ENCODE measurements at regions not wholly inside any gene's neighbourhood (a gene's known extent, or its start where the extent isn't known, plus 50 kb on each side); places are given as distances from the start of the nearest gene placed in this dataset.

DNA sequence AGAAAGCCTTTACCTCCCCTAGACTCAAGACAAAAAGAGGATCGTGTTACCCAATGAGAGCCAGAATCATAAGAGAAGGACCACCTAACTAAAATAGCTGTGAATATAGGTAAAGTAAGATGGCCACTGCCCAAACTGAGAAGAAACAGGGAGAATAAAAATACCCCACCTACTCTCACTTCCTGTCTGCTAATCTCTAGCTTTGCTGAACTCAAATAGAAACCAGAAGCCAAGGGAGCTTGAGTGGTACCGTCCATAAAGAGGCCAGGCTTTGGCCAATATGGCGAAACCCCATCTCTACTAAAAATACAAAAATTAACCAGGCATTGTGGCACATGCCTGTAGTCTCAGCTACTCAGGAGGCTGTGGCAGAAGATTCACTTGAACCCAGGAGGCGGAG is 123.0 kb upstream of the FST start:
- Histone ChIP-seq H3K4me3 (no peak overlapping the region), H3K27me3 (no peaks in the 10 kb centered on the region), H3K9me3 (no peaks in the 10 kb centered on the region), H3K36me3 (no peaks in the 10 kb centered on the region), H3K27ac (no peak overlapping the region), H3K9ac (no peak overlapping the region), H4K20me1 (no peaks in the 10 kb centered on the region), H3K4me1 (no peaks in the 10 kb centered on the region), H3K4me2 (no peak overlapping the region)
- TF ChIP-seq Cebpa-rat (IDR thresholded peaks at IDR 0.05) = no peak

DNA sequence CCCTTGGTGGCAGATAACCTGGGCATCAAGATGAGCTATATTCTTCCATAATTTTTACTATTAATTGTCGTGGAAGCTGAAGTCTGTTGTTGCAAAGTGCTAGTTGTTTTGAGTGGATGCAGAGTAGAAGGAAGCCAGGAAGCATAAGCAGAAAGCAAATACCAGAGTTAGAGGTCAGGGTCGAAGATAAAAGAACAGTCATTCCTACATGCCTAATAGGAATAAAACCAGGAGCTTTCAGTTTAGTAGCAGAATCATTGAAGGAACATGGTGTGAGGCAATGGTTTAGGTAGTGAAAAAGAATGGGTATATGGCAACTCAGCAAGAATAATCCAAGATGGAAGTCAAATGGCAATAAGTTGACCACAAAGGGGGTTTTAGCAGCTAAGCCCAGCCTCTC is 121.6 kb upstream of the FST start:
- Histone ChIP-seq H3K4me3 (no peak overlapping the region), H3K27ac (no peak overlapping the region), H3K27me3 (no peaks in the 10 kb centered on the region), H3K9me3 (no peaks in the 10 kb centered on the region), H3K36me3 (no peaks in the 10 kb centered on the region), H3K4me1 (no peaks in the 10 kb centered on the region), H3K9ac (no peak overlapping the region), H4K20me1 (no peaks in the 10 kb centered on the region), H3K4me2 (no peak overlapping the region)
- TF ChIP-seq Cebpa-rat (IDR thresholded peaks at IDR 0.05) = no peak

DNA sequence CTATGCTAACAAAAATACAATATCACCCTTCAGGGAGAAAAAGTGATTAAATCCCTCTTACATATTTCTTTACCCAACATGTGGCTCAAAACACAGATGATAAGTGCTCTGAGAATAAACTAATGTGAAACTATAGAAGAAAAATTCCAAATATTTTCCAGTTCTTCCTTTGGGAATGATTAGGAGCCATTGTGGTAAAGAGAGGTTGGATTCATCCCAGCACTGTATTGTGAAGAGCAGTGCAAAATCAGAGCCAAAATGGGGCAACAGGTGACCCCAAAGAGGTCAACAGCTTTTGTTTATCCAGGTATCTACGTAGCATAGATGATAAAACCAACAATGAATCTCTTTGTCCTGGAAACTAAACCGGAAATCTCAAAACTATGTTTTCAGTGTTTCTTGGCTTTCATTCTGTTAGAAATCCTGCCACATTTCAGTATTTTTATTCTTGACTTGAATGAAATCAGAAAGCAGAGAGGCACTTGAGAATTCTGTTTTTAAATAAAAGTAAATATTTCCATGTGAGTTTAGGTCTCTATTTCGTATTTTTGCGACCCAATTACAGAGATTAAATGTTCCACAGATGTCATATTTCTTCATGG is 120.4 kb upstream of the FST start:
- H3K4me3 ChIP-seq = no peak overlapping the region

DNA sequence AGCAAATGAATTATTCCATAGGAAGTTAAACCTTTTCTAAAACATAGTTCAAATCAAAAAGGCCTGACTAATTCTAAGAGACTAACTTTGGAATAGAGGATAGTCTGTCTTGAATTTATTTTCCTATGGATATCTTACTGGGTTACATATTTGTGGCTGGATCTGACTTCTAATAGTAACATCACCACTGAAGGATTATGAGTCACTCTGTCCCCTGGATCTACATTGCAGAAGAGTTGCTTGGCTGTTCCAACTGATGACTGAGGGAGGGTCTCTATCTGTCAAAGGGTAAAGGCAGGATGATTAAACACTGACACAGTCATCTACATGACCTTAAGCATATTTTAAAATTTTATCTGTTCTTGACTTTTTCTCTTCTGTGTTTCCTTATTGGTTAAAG is 119.6 kb upstream of the FST start:
- no peaks in the 10 kb centered on the region for H3K4me1 ChIP-seq
- H3K9ac ChIP-seq = no peak overlapping the region
- H3K9me3 ChIP-seq = no peaks in the 10 kb centered on the region
- no peak for TF ChIP-seq Cebpa-rat (IDR thresholded peaks at IDR 0.05)
- no peaks in the 10 kb centered on the region for H3K36me3 ChIP-seq
- no peaks in the 10 kb centered on the region for H4K20me1 ChIP-seq
- no peak overlapping the region for H3K4me3 ChIP-seq
- H3K27ac ChIP-seq = no peak overlapping the region
- no peak overlapping the region for H3K4me2 ChIP-seq
- no peaks in the 10 kb centered on the region for H3K27me3 ChIP-seq

More for the DNA sequence above, 120.4 kb upstream of the FST start:
- Histone ChIP-seq H3K27ac (no peak overlapping the region), H3K9ac (no peak overlapping the region), H3K4me1 (no peaks in the 10 kb centered on the region), H3K9me3 (no peaks in the 10 kb centered on the region), H3K27me3 (no peaks in the 10 kb centered on the region), H4K20me1 (no peaks in the 10 kb centered on the region), H3K4me2 (no peak overlapping the region), H3K36me3 (no peaks in the 10 kb centered on the region)
- TF ChIP-seq Cebpa-rat (IDR thresholded peaks at IDR 0.05) = no peak

DNA sequence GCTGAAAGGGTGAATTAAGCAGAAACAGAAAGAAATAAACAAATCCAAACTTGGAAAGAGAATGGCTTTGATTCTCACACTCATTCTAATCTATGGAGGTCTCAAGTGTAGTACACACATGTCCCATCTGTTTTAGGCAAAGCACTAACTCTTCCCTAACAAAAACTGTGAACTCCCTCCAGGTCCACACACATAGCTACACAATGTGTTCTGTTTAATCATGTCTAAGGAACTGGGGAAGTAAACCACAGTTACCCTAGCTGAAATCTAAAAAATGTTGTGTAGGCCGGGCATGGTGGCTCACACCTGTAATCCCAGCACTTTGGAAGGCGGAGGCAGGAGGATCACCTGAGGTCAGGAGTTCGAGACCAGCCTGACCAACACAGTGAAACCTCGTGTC is 118.7 kb upstream of the FST start:
- Histone ChIP-seq H4K20me1 (no peaks in the 10 kb centered on the region), H3K4me2 (no peak overlapping the region), H3K36me3 (no peaks in the 10 kb centered on the region), H3K9me3 (no peaks in the 10 kb centered on the region), H3K27me3 (no peaks in the 10 kb centered on the region), H3K4me3 (no peak overlapping the region), H3K4me1 (no peaks in the 10 kb centered on the region), H3K9ac (no peak overlapping the region), H3K27ac (no peak overlapping the region)
- TF ChIP-seq Cebpa-rat (IDR thresholded peaks at IDR 0.05) = no peak

DNA sequence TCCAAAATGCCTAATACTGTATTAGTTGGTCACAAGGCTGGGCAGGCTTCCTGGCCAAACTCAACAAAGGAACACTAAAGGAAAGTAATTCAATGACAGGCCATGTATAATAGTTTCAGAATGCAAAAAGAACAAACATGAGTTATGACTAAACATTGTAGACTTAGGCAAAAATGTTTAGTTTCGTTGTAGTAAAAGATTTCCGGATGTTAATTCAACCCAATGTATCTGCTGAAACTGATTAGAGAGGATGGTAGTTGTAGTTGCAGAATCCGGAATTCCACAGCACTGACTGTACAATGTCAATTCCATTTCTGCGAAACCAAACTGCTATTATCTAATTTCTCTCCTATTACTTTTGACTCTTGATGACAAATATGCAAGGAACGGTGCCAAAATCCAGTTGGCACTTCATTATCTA is 117.9 kb upstream of the FST start:
- H3K9me3 ChIP-seq = no peaks in the 10 kb centered on the region
- H3K4me3 ChIP-seq = no peak overlapping the region
- H3K4me1 ChIP-seq = no peaks in the 10 kb centered on the region
- H3K36me3 ChIP-seq = no peaks in the 10 kb centered on the region
- no peak overlapping the region for H3K4me2 ChIP-seq
- TF ChIP-seq Cebpa-rat (IDR thresholded peaks at IDR 0.05) = no peak
- H3K27ac ChIP-seq = no peak overlapping the region
- H4K20me1 ChIP-seq = no peaks in the 10 kb centered on the region
- H3K9ac ChIP-seq = no peak overlapping the region
- no peaks in the 10 kb centered on the region for H3K27me3 ChIP-seq

DNA sequence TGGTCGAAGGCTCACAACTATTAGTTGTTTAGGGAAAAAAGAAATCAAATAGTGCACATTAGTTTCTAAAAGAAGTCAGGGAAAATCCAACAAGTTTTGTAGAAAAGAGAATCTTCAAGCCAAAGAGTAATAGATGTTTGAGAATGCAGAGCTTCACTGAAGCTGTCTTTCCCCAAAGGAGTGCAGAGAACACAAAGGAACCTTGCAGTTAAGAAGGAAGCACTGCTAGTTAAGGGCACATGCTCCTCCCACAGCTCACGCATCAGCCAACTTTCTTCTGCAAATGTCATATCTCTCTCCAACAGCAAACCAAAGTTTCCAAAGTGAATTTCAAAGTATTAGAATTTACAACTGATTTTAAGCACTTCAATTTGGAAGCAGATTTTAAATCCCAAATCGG is 116.4 kb upstream of the FST start:
- no peaks in the 10 kb centered on the region for H3K27me3 ChIP-seq

DNA sequence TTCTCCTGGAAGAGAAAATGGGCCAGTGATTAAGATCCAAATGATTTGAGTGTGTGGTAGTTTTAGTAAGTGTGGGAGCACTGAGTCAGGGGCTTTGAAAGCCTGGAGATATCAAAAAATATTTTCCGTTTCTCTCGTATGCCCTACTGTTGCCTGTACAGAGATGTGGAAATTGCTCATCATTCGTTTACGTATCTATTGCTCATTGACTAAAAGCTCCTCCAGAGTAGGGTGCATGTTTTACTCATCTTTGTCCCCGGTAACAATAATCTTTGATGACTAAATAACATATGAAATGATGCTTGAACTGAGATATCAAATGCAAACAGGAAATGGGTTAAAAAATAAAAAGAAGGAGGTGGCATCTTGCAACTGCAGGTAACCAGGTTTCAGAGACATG is 114.2 kb upstream of the FST start:
- no peaks in the 10 kb centered on the region for H3K36me3 ChIP-seq
- no peak overlapping the region for H3K4me2 ChIP-seq
- no peaks in the 10 kb centered on the region for H3K9me3 ChIP-seq
- no peak overlapping the region for H3K27ac ChIP-seq
- no peaks in the 10 kb centered on the region for H3K4me1 ChIP-seq
- H4K20me1 ChIP-seq = no peaks in the 10 kb centered on the region
- H3K4me3 ChIP-seq = no peak overlapping the region
- no peak for TF ChIP-seq Cebpa-rat (IDR thresholded peaks at IDR 0.05)
- H3K27me3 ChIP-seq = no peaks in the 10 kb centered on the region
- no peak overlapping the region for H3K9ac ChIP-seq

More for the DNA sequence above, 116.4 kb upstream of the FST start:
- H3K27ac ChIP-seq = no peak overlapping the region
- TF ChIP-seq Cebpa-rat (IDR thresholded peaks at IDR 0.05) = no peak
- H3K4me2 ChIP-seq = no peak overlapping the region
- H3K9ac ChIP-seq = no peak overlapping the region
- H3K9me3 ChIP-seq = no peaks in the 10 kb centered on the region
- H3K4me1 ChIP-seq = no peaks in the 10 kb centered on the region
- no peaks in the 10 kb centered on the region for H4K20me1 ChIP-seq
- no peaks in the 10 kb centered on the region for H3K36me3 ChIP-seq
- no peak overlapping the region for H3K4me3 ChIP-seq

DNA sequence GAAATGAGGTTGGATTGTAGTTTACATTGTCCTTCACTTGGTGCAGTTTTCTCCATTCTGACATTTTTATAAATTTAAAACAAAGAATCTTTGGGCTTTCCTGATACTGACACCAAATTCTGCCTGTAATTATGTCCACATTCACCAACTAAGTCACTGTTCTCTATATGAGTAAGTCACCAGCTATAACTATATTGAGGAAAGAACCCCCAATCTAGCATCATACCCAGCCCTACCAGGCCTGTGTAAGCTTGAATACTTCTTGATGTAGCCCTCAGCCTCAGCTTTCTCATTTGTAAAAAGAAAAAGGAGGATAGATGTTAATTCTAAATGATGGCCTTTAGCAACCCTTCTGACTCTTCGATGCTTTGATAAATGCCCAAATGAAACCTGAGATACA is 112.7 kb upstream of the FST start:
- no peaks in the 10 kb centered on the region for H3K4me1 ChIP-seq
- H3K4me2 ChIP-seq = no peak overlapping the region
- no peaks in the 10 kb centered on the region for H3K36me3 ChIP-seq
- H4K20me1 ChIP-seq = no peaks in the 10 kb centered on the region
- H3K27ac ChIP-seq = no peak overlapping the region
- TF ChIP-seq Cebpa-rat (IDR thresholded peaks at IDR 0.05) = no peak
- no peaks in the 10 kb centered on the region for H3K27me3 ChIP-seq
- H3K9me3 ChIP-seq = no peaks in the 10 kb centered on the region
- no peak overlapping the region for H3K4me3 ChIP-seq
- H3K9ac ChIP-seq = no peak overlapping the region

DNA sequence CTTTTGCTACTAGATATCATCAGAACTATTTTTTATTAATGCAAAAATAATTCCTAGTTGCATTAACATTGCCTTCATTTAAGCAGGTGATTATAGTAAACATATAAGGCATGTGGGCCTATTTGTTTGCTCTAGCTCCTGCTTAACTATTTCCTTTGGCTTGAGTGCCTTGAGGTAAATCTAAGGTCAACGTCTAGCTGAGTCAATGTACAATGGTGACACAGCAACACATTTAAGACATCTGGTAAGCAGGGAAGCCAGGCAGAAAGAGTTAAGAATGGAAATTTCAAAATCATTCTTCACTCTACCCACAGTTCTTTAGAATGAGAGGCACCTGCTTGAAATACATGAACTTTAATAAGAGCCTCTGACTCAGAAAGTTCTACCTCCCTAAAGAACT is 111.9 kb upstream of the FST start:
- no peaks in the 10 kb centered on the region for H4K20me1 ChIP-seq
- H3K4me1 ChIP-seq = no peaks in the 10 kb centered on the region
- no peak for TF ChIP-seq Cebpa-rat (IDR thresholded peaks at IDR 0.05)
- no peaks in the 10 kb centered on the region for H3K36me3 ChIP-seq
- no peak overlapping the region for H3K27ac ChIP-seq
- no peak overlapping the region for H3K4me3 ChIP-seq
- H3K9me3 ChIP-seq = no peaks in the 10 kb centered on the region
- H3K4me2 ChIP-seq = no peak overlapping the region
- no peak overlapping the region for H3K9ac ChIP-seq
- H3K27me3 ChIP-seq = no peaks in the 10 kb centered on the region

DNA sequence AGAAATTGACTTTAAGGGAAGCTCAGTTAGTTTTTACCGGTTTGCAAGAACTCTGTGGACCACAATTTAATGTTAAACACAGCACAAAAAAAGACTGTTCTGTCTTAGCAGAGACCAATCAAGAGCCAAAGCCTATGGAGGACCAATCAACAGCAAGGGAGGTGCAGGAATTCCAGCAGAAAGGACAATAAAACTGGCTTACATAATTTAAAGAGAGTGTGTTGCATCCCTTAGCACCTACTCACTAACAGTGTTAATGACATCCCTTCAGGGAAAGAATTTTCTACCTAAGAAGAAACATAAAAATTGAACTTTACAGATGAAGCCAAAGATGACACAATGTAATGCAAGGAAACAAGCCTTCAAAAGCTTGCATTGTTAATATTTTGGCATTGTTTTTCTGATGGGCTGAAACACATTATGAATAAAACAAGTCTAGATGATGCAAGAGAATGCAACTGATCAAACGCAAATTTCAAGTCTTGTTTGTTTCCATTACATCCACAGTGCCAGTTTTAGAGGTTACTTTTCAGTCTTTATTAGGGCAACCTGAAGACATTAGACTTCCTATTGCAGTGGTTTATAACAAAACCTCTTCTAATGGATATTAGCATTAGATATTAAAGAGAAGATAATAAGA is 111.3 kb upstream of the FST start:
- no peaks in the 10 kb centered on the region for H3K4me1 ChIP-seq
- H4K20me1 ChIP-seq = no peaks in the 10 kb centered on the region
- no peaks in the 10 kb centered on the region for H3K27me3 ChIP-seq
- no peak overlapping the region for H3K9ac ChIP-seq
- no peaks in the 10 kb centered on the region for H3K36me3 ChIP-seq
- no peak overlapping the region for H3K4me2 ChIP-seq
- no peak for TF ChIP-seq Cebpa-rat (IDR thresholded peaks at IDR 0.05)
- no peaks in the 10 kb centered on the region for H3K9me3 ChIP-seq
- H3K4me3 ChIP-seq = no peak overlapping the region
- no peak overlapping the region for H3K27ac ChIP-seq
